GM06990 (cell line): ENCODE measurements at regions not wholly inside any gene's neighbourhood (a gene's known extent, or its start where the extent isn't known, plus 50 kb on each side); places are given as distances from the start of the nearest gene placed in this dataset.

Experiments used
- DNase-seq: peaks from one replicate; pipeline ENCODE4 v3.0.0-alpha.2; 2011; ENCODE audit not compliant: insufficient read length; ENCODE audit errors: extremely low read depth
- H3K27me3 ChIP-seq: replicated peaks from 2 replicates; pipeline ENCODE4 v1.6.0; 2011; ENCODE audit warnings: low read length; ENCODE audit not compliant: control insufficient read depth, insufficient read depth
- H3K36me3 ChIP-seq: 2 replicates; pipeline ENCODE4 v1.5.1; 2011; ENCODE audit warnings: low read length; ENCODE audit not compliant: control insufficient read depth, insufficient read depth
- H3K4me3 ChIP-seq: replicated peaks from 2 replicates; pipeline ENCODE4 v1.5.1; 2011; ENCODE audit warnings: low read depth, mild to moderate bottlenecking, control low read depth, low read length
- TF ChIP-seq, protein P1 (sequence below): IDR thresholded peaks from 2 replicates; pipeline ENCODE4 v1.5.1; 2011; ENCODE audit warnings: low read length, control low read depth, mild to moderate bottlenecking, inconsistent platforms; ENCODE audit not compliant: insufficient read depth, poor library complexity, severe bottlenecking

DNA sequence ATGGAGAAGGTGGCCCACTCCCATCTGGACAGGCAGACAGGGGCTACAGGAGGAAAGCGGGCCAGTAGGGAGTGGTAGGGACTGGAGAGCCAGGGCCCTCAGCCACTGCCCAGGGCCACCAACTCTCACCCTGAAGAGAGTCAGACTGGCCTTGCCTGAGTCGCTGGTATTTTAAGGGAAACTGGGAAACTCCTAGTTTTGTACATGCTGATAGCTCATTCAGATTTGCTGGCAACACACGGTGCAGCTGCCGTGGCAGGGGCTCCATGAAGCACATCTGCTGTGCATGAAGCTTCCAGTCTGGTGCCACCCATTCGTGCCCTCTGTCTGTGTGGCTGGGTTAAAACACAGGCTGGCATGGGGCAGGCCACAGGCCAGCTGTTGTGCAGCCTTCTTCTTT is 137.3 kb upstream of the GLI2 start:
- TF ChIP-seq, protein P1, sequence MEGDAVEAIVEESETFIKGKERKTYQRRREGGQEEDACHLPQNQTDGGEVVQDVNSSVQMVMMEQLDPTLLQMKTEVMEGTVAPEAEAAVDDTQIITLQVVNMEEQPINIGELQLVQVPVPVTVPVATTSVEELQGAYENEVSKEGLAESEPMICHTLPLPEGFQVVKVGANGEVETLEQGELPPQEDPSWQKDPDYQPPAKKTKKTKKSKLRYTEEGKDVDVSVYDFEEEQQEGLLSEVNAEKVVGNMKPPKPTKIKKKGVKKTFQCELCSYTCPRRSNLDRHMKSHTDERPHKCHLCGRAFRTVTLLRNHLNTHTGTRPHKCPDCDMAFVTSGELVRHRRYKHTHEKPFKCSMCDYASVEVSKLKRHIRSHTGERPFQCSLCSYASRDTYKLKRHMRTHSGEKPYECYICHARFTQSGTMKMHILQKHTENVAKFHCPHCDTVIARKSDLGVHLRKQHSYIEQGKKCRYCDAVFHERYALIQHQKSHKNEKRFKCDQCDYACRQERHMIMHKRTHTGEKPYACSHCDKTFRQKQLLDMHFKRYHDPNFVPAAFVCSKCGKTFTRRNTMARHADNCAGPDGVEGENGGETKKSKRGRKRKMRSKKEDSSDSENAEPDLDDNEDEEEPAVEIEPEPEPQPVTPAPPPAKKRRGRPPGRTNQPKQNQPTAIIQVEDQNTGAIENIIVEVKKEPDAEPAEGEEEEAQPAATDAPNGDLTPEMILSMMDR = no peak
- Histone ChIP-seq H3K36me3 (no peaks in the 10 kb centered on the region), H3K4me3 (no peak overlapping the region), H3K27me3 (no peaks in the 10 kb centered on the region; the same call in 1 of the 2 replicates)
- no peak for DNase-seq

DNA sequence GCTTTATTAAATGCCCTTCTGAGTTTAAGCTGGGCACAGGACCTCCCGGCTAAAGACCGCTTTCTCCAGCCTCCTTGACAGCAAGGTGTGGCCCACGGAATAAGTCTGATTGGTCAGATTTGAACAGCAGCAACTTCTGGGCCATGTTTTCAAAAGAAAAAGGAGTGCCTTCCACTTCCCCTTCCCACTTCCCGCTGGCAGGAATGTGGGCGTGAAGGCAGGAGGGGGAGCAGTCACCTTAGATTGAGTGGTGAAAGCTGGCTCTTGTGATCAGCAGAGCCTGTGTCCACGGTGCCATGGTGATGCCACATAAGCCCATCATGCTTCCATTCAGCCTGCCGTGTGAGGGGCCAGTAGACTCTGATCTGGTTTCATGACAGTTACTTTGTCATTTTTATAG is 136.6 kb upstream of the GLI2 start:
- no peak for DNase-seq
- no peaks in the 10 kb centered on the region for H3K36me3 ChIP-seq
- TF ChIP-seq, protein P1 = no peak
- no peak overlapping the region for H3K4me3 ChIP-seq
- H3K27me3 ChIP-seq = no peaks in the 10 kb centered on the region; the same call in 1 of the 2 replicates

DNA sequence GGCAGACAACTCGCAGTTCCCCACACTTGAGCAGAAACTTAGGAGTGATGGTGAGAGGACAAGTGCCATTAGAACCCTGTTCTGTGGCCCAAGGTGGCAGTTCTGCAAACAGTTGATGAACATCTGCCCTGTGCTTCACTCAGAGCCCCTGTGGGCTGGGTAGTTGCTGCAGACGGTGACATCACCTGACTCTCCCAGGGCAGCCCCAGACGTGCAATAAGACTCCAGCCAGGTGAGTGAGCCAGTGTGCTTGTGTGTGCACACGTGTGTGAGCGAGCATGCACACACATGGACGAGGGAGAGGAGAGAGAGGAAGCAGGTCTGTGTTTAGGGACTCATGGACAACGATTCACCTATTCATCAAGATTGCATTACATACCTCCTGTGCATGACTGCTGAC is 136.0 kb upstream of the GLI2 start:
- TF ChIP-seq, protein P1 = no peak
- H3K36me3 ChIP-seq = no peaks in the 10 kb centered on the region
- DNase-seq = no peak
- no peak overlapping the region for H3K4me3 ChIP-seq
- no peaks in the 10 kb centered on the region; the same call in 1 of the 2 replicates for H3K27me3 ChIP-seq

DNA sequence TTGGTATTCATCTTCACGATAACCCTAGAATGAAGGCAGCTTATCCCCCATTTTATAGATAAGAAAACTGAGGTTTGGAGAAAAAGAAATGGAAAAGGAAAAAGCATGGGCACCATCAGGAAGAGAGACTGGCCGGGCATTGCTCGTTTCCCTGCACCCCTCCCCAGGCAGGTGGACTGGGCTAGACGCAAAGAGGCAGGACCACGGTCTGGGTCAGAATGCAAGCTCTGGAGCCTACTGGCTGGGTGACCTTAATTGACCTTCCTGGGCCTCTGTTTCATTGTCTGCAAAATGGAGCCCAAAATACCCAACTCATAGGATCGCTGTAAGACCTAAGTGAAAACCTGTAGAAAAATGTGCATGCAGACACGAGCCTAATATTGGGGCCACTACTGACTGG is 135.3 kb upstream of the GLI2 start:
- no peak for DNase-seq
- no peaks in the 10 kb centered on the region; the same call in 1 of the 2 replicates for H3K27me3 ChIP-seq
- no peak overlapping the region for H3K4me3 ChIP-seq
- TF ChIP-seq, protein P1 = no peak
- no peaks in the 10 kb centered on the region for H3K36me3 ChIP-seq

DNA sequence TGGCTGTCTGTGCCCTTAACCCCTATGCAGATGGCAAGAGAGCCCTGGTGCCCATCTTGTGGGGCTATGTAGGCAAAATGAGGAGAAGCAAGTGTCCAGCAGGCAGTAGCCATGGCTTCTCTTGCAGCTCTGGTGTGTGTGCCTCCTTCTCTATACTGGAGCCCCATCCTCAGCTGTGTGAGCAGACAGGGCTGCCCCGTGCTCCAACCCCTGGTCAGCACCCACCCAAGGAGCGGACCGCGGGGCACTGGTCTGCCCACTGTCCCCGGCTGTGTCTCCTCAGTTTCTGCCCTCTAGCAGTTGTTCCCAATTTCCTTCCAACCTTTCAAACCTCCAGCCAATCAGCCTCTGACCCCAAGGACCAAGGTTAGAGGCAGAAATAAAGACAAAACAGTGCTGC is 134.9 kb upstream of the GLI2 start:
- DNase-seq = no peak
- TF ChIP-seq, protein P1 = no peak
- H3K36me3 ChIP-seq = no peaks in the 10 kb centered on the region
- no peaks in the 10 kb centered on the region; the same call in 1 of the 2 replicates for H3K27me3 ChIP-seq
- H3K4me3 ChIP-seq = no peak overlapping the region

DNA sequence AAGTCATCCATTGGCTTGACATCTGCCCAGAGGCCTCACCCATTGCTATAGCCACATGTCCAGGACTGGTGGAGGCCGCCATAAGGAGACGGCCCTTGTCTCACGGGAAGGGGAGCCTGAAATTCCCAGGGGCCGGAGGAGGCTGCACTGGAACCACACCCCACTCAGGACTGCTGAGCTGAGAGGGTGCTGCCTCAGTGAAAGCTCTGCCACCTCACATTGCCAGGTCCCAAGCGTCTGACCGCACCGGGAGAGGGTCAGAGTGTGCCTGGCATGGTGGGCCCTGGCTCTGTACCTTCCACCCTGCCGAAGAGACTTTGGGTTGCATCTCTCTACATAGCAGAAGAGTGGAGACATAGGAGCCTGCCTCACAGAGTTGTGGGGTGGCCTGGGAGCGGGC is 134.1 kb upstream of the GLI2 start:
- TF ChIP-seq, protein P1 = no peak
- DNase-seq = no peak

More for the DNA sequence above, 134.1 kb upstream of the GLI2 start:
- Histone ChIP-seq H3K27me3 (no peaks in the 10 kb centered on the region; the same call in 1 of the 2 replicates), H3K4me3 (no peak overlapping the region), H3K36me3 (no peaks in the 10 kb centered on the region)
